Skeletal muscle tissue (tissue), 3 donors: ENCODE measurements at regions not wholly inside any gene's neighbourhood (a gene's known extent, or its start where the extent isn't known, plus 50 kb on each side); places are given as distances from the start of the nearest gene placed in this dataset.
"Not testable (repeated sequence)": the region's sequence is repeated elsewhere in the genome, so short reads cannot be mapped to it uniquely, and the experiment has no call there.

Source experiments
- H3K27ac ChIP-seq: one replicate; pipeline ENCODE4 v1.7.0; 2013; ENCODE audit warnings: mild to moderate bottlenecking, low read depth, low read length, inconsistent platforms
- H3K27me3 ChIP-seq, 3 donors: one replicate each; pipeline ENCODE4 v1.7.0; 2013; ENCODE audit warnings: low read length in 3 of 3; ENCODE audit not compliant: control insufficient read depth in 3 of 3, insufficient read depth in 3 of 3
- H3K36me3 ChIP-seq, 3 donors: one replicate each; pipeline ENCODE4 v1.7.0; 2013; ENCODE audit warnings: low read length in 3 of 3; ENCODE audit not compliant: control insufficient read depth in 3 of 3, insufficient read depth in 3 of 3
- H3K4me1 ChIP-seq, 3 donors: one replicate each; pipeline ENCODE4 v1.7.0; 2013; ENCODE audit warnings: low read length in 3 of 3, mild to moderate bottlenecking in 3 of 3; ENCODE audit not compliant: control insufficient read depth in 3 of 3, insufficient read depth in 3 of 3
- H3K4me3 ChIP-seq, 3 donors: one replicate each; pipeline ENCODE4 v1.7.0; 2013; ENCODE audit warnings: low read length in 3 of 3
- H3K9ac ChIP-seq, 3 donors: one replicate each; pipeline ENCODE4 v1.7.0; 2013; ENCODE audit warnings: low read length in 3 of 3, mild to moderate bottlenecking in 3 of 3, moderate library complexity in 2 of 3, low read depth in 1 of 3
- H3K9me3 ChIP-seq, 3 donors: one replicate each; pipeline ENCODE4 v1.7.0; 2013; ENCODE audit warnings: low read length in 3 of 3; ENCODE audit not compliant: control insufficient read depth in 3 of 3
- donor health status: Osteomylitis.

GRCh38 chr15:72847806-72848205 is 64.2 kb upstream of the ADPGK start:
- no peak overlapping the region for H3K4me3 ChIP-seq
- H3K27ac ChIP-seq, result no peak overlapping the region
- H3K9ac ChIP-seq, result peak overlapping the region in 1 of 3 donors; percentile 34
- H3K9me3 ChIP-seq, result no peaks in the 10 kb centered on the region
- peaks cover 11 to 19% (median 15%) of the 10 kb centered on the region in 3 donors for H3K4me1 ChIP-seq
- no peaks in the 10 kb centered on the region for H3K36me3 ChIP-seq
- no peaks in the 10 kb centered on the region for H3K27me3 ChIP-seq

- no peak overlapping the region for H3K27ac ChIP-seq
- H3K27me3 ChIP-seq, result no peaks in the 10 kb centered on the region
- H3K4me1 ChIP-seq, result peaks cover 8 to 13% (median 9%) of the 10 kb centered on the region in 3 donors
- H3K4me3 ChIP-seq, result no peak overlapping the region
- no peak overlapping the region for H3K9ac ChIP-seq
- no peaks in the 10 kb centered on the region for H3K9me3 ChIP-seq
- H3K36me3 ChIP-seq, result no peaks in the 10 kb centered on the region
These were observed 63.5 kb upstream of the ADPGK start for GRCh38 chr15:72847033-72847432.

- Histone ChIP-seq H3K27me3 (no peaks in the 10 kb centered on the region), H3K9me3 (no peaks in the 10 kb centered on the region), H3K36me3 (no peaks in the 10 kb centered on the region), H3K9ac (no peak overlapping the region), H3K27ac (no peak overlapping the region), H3K4me3 (no peak overlapping the region), H3K4me1 (peaks cover 3 to 11% (median 5%) of the 10 kb centered on the region in 3 donors)
These were observed 62.4 kb upstream of the ADPGK start for GRCh38 chr15:72845981-72846383.

GRCh38 chr15:72844067-72844466 is 60.5 kb upstream of the ADPGK start:
- Histone ChIP-seq H3K36me3 (no peaks in the 10 kb centered on the region), H3K9me3 (no peaks in the 10 kb centered on the region), H3K4me1 (peaks cover 5 to 10% (median 5%) of the 10 kb centered on the region in 3 donors), H3K9ac (no peak overlapping the region), H3K27me3 (no peaks in the 10 kb centered on the region), H3K4me3 (no peak overlapping the region), H3K27ac (no peak overlapping the region)

GRCh38 chr15:72843340-72843739 is 59.8 kb upstream of the ADPGK start:
- not testable (repeated sequence) for H3K9me3 ChIP-seq, H3K36me3 ChIP-seq, H3K9ac ChIP-seq, H3K27ac ChIP-seq, H3K27me3 ChIP-seq, H3K4me3 ChIP-seq
- H3K4me1 ChIP-seq, result peaks cover 8 to 18% (median 11%) of the 10 kb centered on the region in 3 donors

GRCh38 chr15:72840114-72840513 is 56.6 kb upstream of the ADPGK start:
- no peaks in the 10 kb centered on the region for H3K36me3 ChIP-seq
- peaks cover 23 to 33% (median 33%) of the 10 kb centered on the region in 3 donors for H3K4me1 ChIP-seq
- H3K9me3 ChIP-seq, result no peaks in the 10 kb centered on the region
- no peak overlapping the region for H3K27ac ChIP-seq
- no peak overlapping the region for H3K9ac ChIP-seq
- H3K27me3 ChIP-seq, result no peaks in the 10 kb centered on the region
- H3K4me3 ChIP-seq, result no peak overlapping the region

GRCh38 chr15:72838311-72838731 is 54.8 kb upstream of the ADPGK start:
- Histone ChIP-seq H3K9ac (peak overlapping the region; percentile 27 to 69 (median 47)), H3K9me3 (no peaks in the 10 kb centered on the region), H3K4me3 (peak overlapping the region in 2 of 3 donors; percentile 13 to 21), H3K27ac (peak overlapping the region; percentile 95), H3K4me1 (peaks cover 28 to 41% (median 39%) of the 10 kb centered on the region in 3 donors), H3K27me3 (no peaks in the 10 kb centered on the region), H3K36me3 (no peaks in the 10 kb centered on the region)

- Histone ChIP-seq H3K36me3 (no peaks in the 10 kb centered on the region), H3K9me3 (no peaks in the 10 kb centered on the region), H3K4me1 (peaks cover 28 to 41% (median 39%) of the 10 kb centered on the region in 3 donors), H3K27me3 (no peaks in the 10 kb centered on the region), H3K27ac (peak overlapping the region; percentile 95), H3K4me3 (peak overlapping the region in 2 of 3 donors; percentile 41 to 59), H3K9ac (peak overlapping the region; percentile 55 to 74 (median 73))
These were observed 53.2 kb upstream of the ADPGK start for GRCh38 chr15:72836676-72837330.

GRCh38 chr15:72835294-72835890 is 51.8 kb upstream of the ADPGK start:
- Histone ChIP-seq H3K27ac (peak overlapping the region; percentile 95), H3K9me3 (no peaks in the 10 kb centered on the region), H3K36me3 (no peaks in the 10 kb centered on the region), H3K4me1 (peaks cover 28 to 41% (median 39%) of the 10 kb centered on the region in 3 donors), H3K27me3 (no peaks in the 10 kb centered on the region), H3K4me3 (peak overlapping the region in 1 of 3 donors; percentile 30), H3K9ac (peak overlapping the region in 1 of 3 donors; percentile 47)

- Histone ChIP-seq H3K27ac (peak overlapping the region; percentile 28), H3K36me3 (no peaks in the 10 kb centered on the region), H3K9ac (no peak overlapping the region), H3K4me3 (peak overlapping the region in 1 of 3 donors; percentile 31), H3K9me3 (no peaks in the 10 kb centered on the region), H3K27me3 (no peaks in the 10 kb centered on the region), H3K4me1 (peaks cover 25 to 31% (median 31%) of the 10 kb centered on the region in 3 donors)
These were observed 50.0 kb upstream of the ADPGK start for GRCh38 chr15:72833561-72833960.
